ENCODE measurements at regions not wholly inside any gene's neighbourhood (a gene's known extent, or its start where the extent isn't known, plus 50 kb on each side); places are given as distances from the start of the nearest gene placed in this dataset.

DNA sequence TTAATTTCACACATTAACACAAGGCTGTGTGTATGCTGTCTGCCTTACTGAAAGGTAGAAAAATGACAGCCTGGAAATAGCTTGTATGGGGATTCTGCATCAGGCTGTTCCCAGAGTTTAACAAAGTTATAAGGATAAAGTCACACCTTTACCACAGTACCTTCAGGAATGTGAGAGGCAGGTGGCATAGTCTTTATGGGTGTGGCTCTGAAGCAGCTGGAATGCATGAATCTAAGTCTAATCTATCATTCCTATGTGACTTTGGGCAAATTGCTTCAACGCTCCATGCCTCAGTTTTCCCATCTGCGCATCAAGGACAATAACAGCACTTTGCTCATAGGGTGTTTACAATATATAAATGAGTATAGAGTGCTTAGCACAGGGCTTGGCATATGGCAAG is 84.2 kb upstream of the EGFL6 start:
- TF ChIP-seq TAF1 (IDR thresholded peaks at IDR 0.05; ENCODE audit: borderline replicate concordance, low read depth, low read length): no peak
- no peak for TF ChIP-seq CTCF (IDR thresholded peaks at IDR 0.05 in 2 of 3, conservative IDR thresholded peaks at IDR 0.05 in 1 of 3; ENCODE audit: control insufficient read depth in 2 of 3, extremely low read depth in 1 of 3, insufficient read depth in 1 of 3, low read depth in 3 of 3, low read length in 3 of 3)
- no peak for TF ChIP-seq SIN3A (IDR thresholded peaks at IDR 0.05; ENCODE audit: low read depth, low read length)
- no peak for TF ChIP-seq GABPA (IDR thresholded peaks at IDR 0.05; ENCODE audit: low read depth)
- TF ChIP-seq SREBF2 (IDR thresholded peaks at IDR 0.05; ENCODE audit: low read length): no peak
- no peak for TF ChIP-seq MYB (IDR thresholded peaks at IDR 0.05; ENCODE audit: borderline replicate concordance, low read depth, low read length)
- no peak for TF ChIP-seq YY1 (IDR thresholded peaks at IDR 0.05; ENCODE audit: low read depth, low read length)
- no peak for TF ChIP-seq FOS (IDR thresholded peaks at IDR 0.05; ENCODE audit: borderline replicate concordance, extremely low read depth, insufficient read length)
- no peak for TF ChIP-seq EZH2 (IDR thresholded peaks at IDR 0.05; ENCODE audit: borderline replicate concordance, control insufficient read depth, low read depth, low read length)
- TF ChIP-seq, protein P1, sequence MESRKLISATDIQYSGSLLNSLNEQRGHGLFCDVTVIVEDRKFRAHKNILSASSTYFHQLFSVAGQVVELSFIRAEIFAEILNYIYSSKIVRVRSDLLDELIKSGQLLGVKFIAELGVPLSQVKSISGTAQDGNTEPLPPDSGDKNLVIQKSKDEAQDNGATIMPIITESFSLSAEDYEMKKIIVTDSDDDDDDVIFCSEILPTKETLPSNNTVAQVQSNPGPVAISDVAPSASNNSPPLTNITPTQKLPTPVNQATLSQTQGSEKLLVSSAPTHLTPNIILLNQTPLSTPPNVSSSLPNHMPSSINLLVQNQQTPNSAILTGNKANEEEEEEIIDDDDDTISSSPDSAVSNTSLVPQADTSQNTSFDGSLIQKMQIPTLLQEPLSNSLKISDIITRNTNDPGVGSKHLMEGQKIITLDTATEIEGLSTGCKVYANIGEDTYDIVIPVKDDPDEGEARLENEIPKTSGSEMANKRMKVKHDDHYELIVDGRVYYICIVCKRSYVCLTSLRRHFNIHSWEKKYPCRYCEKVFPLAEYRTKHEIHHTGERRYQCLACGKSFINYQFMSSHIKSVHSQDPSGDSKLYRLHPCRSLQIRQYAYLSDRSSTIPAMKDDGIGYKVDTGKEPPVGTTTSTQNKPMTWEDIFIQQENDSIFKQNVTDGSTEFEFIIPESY (IDR thresholded peaks at IDR 0.05): no peak
